ENCODE measurements at regions not wholly inside any gene's neighbourhood (a gene's known extent, or its start where the extent isn't known, plus 50 kb on each side); places are given as distances from the start of the nearest gene placed in this dataset.

GRCh38 chr4:137623013-137623412 is 90.7 kb upstream of the PCDH18 start:
- no peak for DNase-seq

GRCh38 chr4:137621056-137621455 is 88.8 kb upstream of the PCDH18 start:
- no peak for DNase-seq

- DNase-seq, result no peak
These were observed 82.2 kb upstream of the PCDH18 start for GRCh38 chr4:137614491-137614890.

- no peak for DNase-seq
These were observed 79.9 kb upstream of the PCDH18 start for GRCh38 chr4:137611998-137612700.

GRCh38 chr4:137610960-137611359 is 78.7 kb upstream of the PCDH18 start:
- no peak for DNase-seq

GRCh38 chr4:137609718-137610430 is 77.6 kb upstream of the PCDH18 start:
- DNase-seq, result no peak

- DNase-seq, result no peak
These were observed 75.8 kb upstream of the PCDH18 start for GRCh38 chr4:137608085-137608484.

- no peak for DNase-seq
These were observed 70.1 kb upstream of the PCDH18 start for GRCh38 chr4:137602436-137602835.

- no peak for DNase-seq
These were observed 69.6 kb upstream of the PCDH18 start for GRCh38 chr4:137601934-137602333.

- no peak for DNase-seq
These were observed 67.4 kb upstream of the PCDH18 start for GRCh38 chr4:137599734-137600133.

- no peak for DNase-seq
These were observed 65.6 kb upstream of the PCDH18 start for GRCh38 chr4:137597752-137598430.

GRCh38 chr4:137587796-137588195 is 55.5 kb upstream of the PCDH18 start:
- DNase-seq, result no peak

GRCh38 chr4:137583671-137584070 is 51.4 kb upstream of the PCDH18 start:
- DNase-seq, result no peak

Data from T-helper 1 cell (primary cell).